ENCODE measurements at regions not wholly inside any gene's neighbourhood (a gene's known extent, or its start where the extent isn't known, plus 50 kb on each side); places are given as distances from the start of the nearest gene placed in this dataset.

DNA sequence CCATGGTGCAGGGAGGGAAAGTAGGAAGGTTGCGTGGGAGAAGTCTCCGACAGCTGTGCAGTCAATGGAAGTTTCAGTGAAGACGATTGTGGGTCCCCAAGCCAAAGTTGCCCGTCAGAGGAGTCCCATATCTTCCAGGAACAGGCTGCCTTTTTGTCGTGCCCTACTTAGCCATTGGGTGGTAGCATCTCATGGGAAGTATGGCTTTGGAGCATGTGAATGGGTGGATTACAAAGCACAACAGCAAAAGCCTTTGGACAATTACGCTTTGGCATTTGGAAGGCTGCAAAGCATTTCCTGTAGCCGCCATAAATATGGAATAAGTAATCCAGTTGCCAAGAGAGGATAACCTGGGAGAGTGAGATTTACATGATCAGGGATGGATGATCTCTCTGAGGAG, 300.7 kb upstream of the BOD1L1 start:
- DNase-seq (no peak), ATAC-seq (no peak)
- Histone ChIP-seq H3K36me3 (ENCODE audit: control insufficient read depth, insufficient read depth, low read length) (no peaks in the 10 kb centered on the region), H3K4me3 (ENCODE audit: low read length) (no peak overlapping the region), H3K27me3 (ENCODE audit: control insufficient read depth, insufficient read depth, low read length) (no peaks in the 10 kb centered on the region), H3K4me1 (ENCODE audit: control insufficient read depth, insufficient read depth, low read length) (no peaks in the 10 kb centered on the region), H3K9me3 (ENCODE audit: control insufficient read depth, insufficient read depth, low read length) (no peaks in the 10 kb centered on the region), H3K27ac (ENCODE audit: low read length) (no peak overlapping the region)
- peaks cover 4 to 5% of the 10 kb centered on the region in 2 donors for H3K9me3 Mint-ChIP-seq
- no peak overlapping the region for H3K27ac Mint-ChIP-seq
- no peaks in the 10 kb centered on the region for H3K4me1 Mint-ChIP-seq
- peaks cover 0 to 3% of the 10 kb centered on the region in 2 donors for H3K27me3 Mint-ChIP-seq (ENCODE audit: low read depth in 2 of 2)
- H3K4me3 Mint-ChIP-seq = no peak overlapping the region
- WGBS (ENCODE audit: insufficient coverage) = 87% methylated on average over 7 of the region's 7 CpGs
- no peaks in the 10 kb centered on the region for H3K36me3 Mint-ChIP-seq
- TF ChIP-seq, protein P1, sequence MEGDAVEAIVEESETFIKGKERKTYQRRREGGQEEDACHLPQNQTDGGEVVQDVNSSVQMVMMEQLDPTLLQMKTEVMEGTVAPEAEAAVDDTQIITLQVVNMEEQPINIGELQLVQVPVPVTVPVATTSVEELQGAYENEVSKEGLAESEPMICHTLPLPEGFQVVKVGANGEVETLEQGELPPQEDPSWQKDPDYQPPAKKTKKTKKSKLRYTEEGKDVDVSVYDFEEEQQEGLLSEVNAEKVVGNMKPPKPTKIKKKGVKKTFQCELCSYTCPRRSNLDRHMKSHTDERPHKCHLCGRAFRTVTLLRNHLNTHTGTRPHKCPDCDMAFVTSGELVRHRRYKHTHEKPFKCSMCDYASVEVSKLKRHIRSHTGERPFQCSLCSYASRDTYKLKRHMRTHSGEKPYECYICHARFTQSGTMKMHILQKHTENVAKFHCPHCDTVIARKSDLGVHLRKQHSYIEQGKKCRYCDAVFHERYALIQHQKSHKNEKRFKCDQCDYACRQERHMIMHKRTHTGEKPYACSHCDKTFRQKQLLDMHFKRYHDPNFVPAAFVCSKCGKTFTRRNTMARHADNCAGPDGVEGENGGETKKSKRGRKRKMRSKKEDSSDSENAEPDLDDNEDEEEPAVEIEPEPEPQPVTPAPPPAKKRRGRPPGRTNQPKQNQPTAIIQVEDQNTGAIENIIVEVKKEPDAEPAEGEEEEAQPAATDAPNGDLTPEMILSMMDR (IDR thresholded peaks at IDR 0.05) = no peak
- intact Hi-C loops (cut with micrococcal nuclease) = no loop called here

- 58% methylated on average over 4 of the region's 4 CpGs for WGBS (ENCODE audit: insufficient coverage)
- ATAC-seq = no peak
These were observed 302.6 kb upstream of the BOD1L1 start for GRCh38 chr4:13930155-13930554.

GRCh38 chr4:13933191-13933590, 305.7 kb upstream of the BOD1L1 start:
- H3K27me3 Mint-ChIP-seq (ENCODE audit: low read depth in 2 of 2) = peaks cover 0 to 3% of the 10 kb centered on the region in 2 donors
- H3K4me3 Mint-ChIP-seq = no peak overlapping the region
- intact Hi-C loops (cut with micrococcal nuclease) = no loop called here
- H3K9me3 ChIP-seq (ENCODE audit: control insufficient read depth, insufficient read depth, low read length) = no peaks in the 10 kb centered on the region
- no peak for DNase-seq
- no peaks in the 10 kb centered on the region for H3K36me3 Mint-ChIP-seq
- H3K4me1 Mint-ChIP-seq = no peaks in the 10 kb centered on the region
- H3K9me3 Mint-ChIP-seq = peaks cover 0 to 4% of the 10 kb centered on the region in 2 donors
- ATAC-seq = no peak
- 74% methylated on average over 4 of the region's 4 CpGs for WGBS (ENCODE audit: insufficient coverage)
- no peaks in the 10 kb centered on the region for H3K4me1 ChIP-seq (ENCODE audit: control insufficient read depth, insufficient read depth, low read length)
- H3K27ac ChIP-seq (ENCODE audit: low read length) = no peak overlapping the region
- H3K4me3 ChIP-seq (ENCODE audit: low read length) = no peak overlapping the region
- no peak overlapping the region for H3K27ac Mint-ChIP-seq
- H3K36me3 ChIP-seq (ENCODE audit: control insufficient read depth, insufficient read depth, low read length) = no peaks in the 10 kb centered on the region
- no peaks in the 10 kb centered on the region for H3K27me3 ChIP-seq (ENCODE audit: control insufficient read depth, insufficient read depth, low read length)
- TF ChIP-seq, protein P1 (IDR thresholded peaks at IDR 0.05) = no peak

More at GRCh38 chr4:13930155-13930554, 302.6 kb upstream of the BOD1L1 start:
- DNase-seq = no peak
- H3K9me3 Mint-ChIP-seq = peaks cover 0 to 4% of the 10 kb centered on the region in 2 donors
- peaks cover 0 to 3% of the 10 kb centered on the region in 2 donors for H3K27me3 Mint-ChIP-seq (ENCODE audit: low read depth in 2 of 2)
- H3K4me1 ChIP-seq (ENCODE audit: control insufficient read depth, insufficient read depth, low read length) = no peaks in the 10 kb centered on the region
- H3K27ac ChIP-seq (ENCODE audit: low read length) = no peak overlapping the region
- no peaks in the 10 kb centered on the region for H3K4me1 Mint-ChIP-seq
- H3K36me3 Mint-ChIP-seq = no peaks in the 10 kb centered on the region
- H3K27me3 ChIP-seq (ENCODE audit: control insufficient read depth, insufficient read depth, low read length) = no peaks in the 10 kb centered on the region
- H3K9me3 ChIP-seq (ENCODE audit: control insufficient read depth, insufficient read depth, low read length) = no peaks in the 10 kb centered on the region
- H3K27ac Mint-ChIP-seq = no peak overlapping the region
- H3K4me3 Mint-ChIP-seq = no peak overlapping the region
- TF ChIP-seq, protein P1 (IDR thresholded peaks at IDR 0.05) = no peak
- no peaks in the 10 kb centered on the region for H3K36me3 ChIP-seq (ENCODE audit: control insufficient read depth, insufficient read depth, low read length)
- intact Hi-C loops (cut with micrococcal nuclease) = no loop called here
- no peak overlapping the region for H3K4me3 ChIP-seq (ENCODE audit: low read length)

DNA sequence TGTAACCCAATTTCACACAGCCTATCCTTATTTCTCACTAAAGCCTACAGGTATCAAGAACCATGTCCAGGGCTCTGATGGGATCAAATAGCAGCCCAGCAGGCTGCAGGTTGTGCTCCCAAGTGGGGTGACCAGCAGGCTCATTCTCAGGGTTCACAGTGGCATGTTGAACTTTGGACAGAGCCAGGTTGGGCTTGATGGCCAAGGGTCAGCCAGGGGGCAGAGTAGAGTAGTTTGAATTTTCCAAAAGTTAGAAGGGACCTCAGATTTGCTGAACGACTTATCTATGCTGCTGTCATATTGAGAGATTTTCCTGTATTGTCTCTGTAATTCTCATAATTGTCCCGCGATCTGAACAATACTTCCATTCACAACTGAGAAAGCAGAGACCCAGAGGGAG, 310.8 kb upstream of the BOD1L1 start:
- Mint-ChIP-seq H3K9me3 (peaks cover 0 to 2% of the 10 kb centered on the region in 2 donors), H3K36me3 (no peaks in the 10 kb centered on the region), H3K4me1 (peaks cover 0 to 5% of the 10 kb centered on the region in 2 donors), H3K27me3 (ENCODE audit: low read depth in 2 of 2) (no peaks in the 10 kb centered on the region), H3K4me3 (no peak overlapping the region), H3K27ac (no peak overlapping the region)
- H3K27me3 ChIP-seq (ENCODE audit: control insufficient read depth, insufficient read depth, low read length) = no peaks in the 10 kb centered on the region
- no peak overlapping the region for H3K4me3 ChIP-seq (ENCODE audit: low read length)
- intact Hi-C loops (cut with micrococcal nuclease) = no loop called here
- no peaks in the 10 kb centered on the region for H3K36me3 ChIP-seq (ENCODE audit: control insufficient read depth, insufficient read depth, low read length)
- H3K9me3 ChIP-seq (ENCODE audit: control insufficient read depth, insufficient read depth, low read length) = no peaks in the 10 kb centered on the region
- no peaks in the 10 kb centered on the region for H3K4me1 ChIP-seq (ENCODE audit: control insufficient read depth, insufficient read depth, low read length)
- WGBS (ENCODE audit: insufficient coverage) = 92% methylated on average over 3 of the region's 3 CpGs
- no peak for DNase-seq
- H3K27ac ChIP-seq (ENCODE audit: low read length) = no peak overlapping the region
- ATAC-seq = no peak
- TF ChIP-seq, protein P1 (IDR thresholded peaks at IDR 0.05) = no peak

Measured in natural killer cell (primary cell).